COLO668 (cell line): ENCODE measurements at regions not wholly inside any gene's neighbourhood (a gene's known extent, or its start where the extent isn't known, plus 50 kb on each side); places are given as distances from the start of the nearest gene placed in this dataset.

Experiments used
- DNase-seq: peaks from one replicate; lab custom pipeline; 2025; ENCODE audit not compliant: unreplicated experiment; lab: John Stamatoyannopoulos, UW

- DNase-seq: no peak
These were observed 1276.1 kb downstream of the PCDH7 start for GRCh38 chr4:31995943-31996901.

GRCh38 chr4:31998807-31999206 is 1278.6 kb downstream of the PCDH7 start:
- no peak for DNase-seq

GRCh38 chr4:31999848-32000247 is 1279.7 kb downstream of the PCDH7 start:
- DNase-seq: no peak

- no peak for DNase-seq
These were observed 1280.8 kb downstream of the PCDH7 start for GRCh38 chr4:32000846-32001488.

- no peak for DNase-seq
These were observed 1282.0 kb downstream of the PCDH7 start for GRCh38 chr4:32002037-32002747.

- no peak for DNase-seq
These were observed 1283.4 kb downstream of the PCDH7 start for GRCh38 chr4:32003548-32003947.

- DNase-seq: no peak
These were observed 1290.1 kb downstream of the PCDH7 start for GRCh38 chr4:32010221-32010620.

- DNase-seq: no peak
These were observed 1301.9 kb downstream of the PCDH7 start for GRCh38 chr4:32022071-32022470.

GRCh38 chr4:32025851-32026459 is 1305.8 kb downstream of the PCDH7 start:
- no peak for DNase-seq

- no peak for DNase-seq
These were observed 1310.2 kb downstream of the PCDH7 start for GRCh38 chr4:32030406-32030805.

- no peak for DNase-seq
These were observed 1310.9 kb downstream of the PCDH7 start for GRCh38 chr4:32031026-32031425.

GRCh38 chr4:32032136-32032672 is 1312.0 kb downstream of the PCDH7 start:
- DNase-seq: no peak

- DNase-seq: no peak
These were observed 1317.2 kb downstream of the PCDH7 start for GRCh38 chr4:32037399-32037798.

GRCh38 chr4:32042486-32043247 is 1322.5 kb downstream of the PCDH7 start:
- DNase-seq: no peak

GRCh38 chr4:32043248-32043633 is 1323.1 kb downstream of the PCDH7 start:
- DNase-seq: no peak

GRCh38 chr4:32061916-32062315 is 1341.7 kb downstream of the PCDH7 start:
- no peak for DNase-seq

GRCh38 chr4:32073542-32073941 is 1353.4 kb downstream of the PCDH7 start:
- no peak for DNase-seq

GRCh38 chr4:32087211-32087610 is 1367.0 kb downstream of the PCDH7 start:
- no peak for DNase-seq

GRCh38 chr4:32094987-32095386 is 1374.8 kb downstream of the PCDH7 start:
- DNase-seq: no peak

- no peak for DNase-seq
These were observed 1382.7 kb downstream of the PCDH7 start for GRCh38 chr4:32102896-32103295.
